HG03060 (cell line): ENCODE measurements at regions not wholly inside any gene's neighbourhood (a gene's known extent, or its start where the extent isn't known, plus 50 kb on each side); places are given as distances from the start of the nearest gene placed in this dataset.
A peak's percentile ranks its signal among the peaks of the same experiment; 100 is the strongest.
"Not testable (repeated sequence)": the region's sequence is repeated elsewhere in the genome, so short reads cannot be mapped to it uniquely, and the experiment has no call there.

Experiments
- ATAC-seq: cut with Tn5 transposase; IDR thresholded peaks from one replicate; pipeline ENCODE4 v1.9.1; 2021; ENCODE audit warnings: low read depth, moderate number of reproducible peaks; ENCODE audit not compliant: unreplicated experiment

DNA sequence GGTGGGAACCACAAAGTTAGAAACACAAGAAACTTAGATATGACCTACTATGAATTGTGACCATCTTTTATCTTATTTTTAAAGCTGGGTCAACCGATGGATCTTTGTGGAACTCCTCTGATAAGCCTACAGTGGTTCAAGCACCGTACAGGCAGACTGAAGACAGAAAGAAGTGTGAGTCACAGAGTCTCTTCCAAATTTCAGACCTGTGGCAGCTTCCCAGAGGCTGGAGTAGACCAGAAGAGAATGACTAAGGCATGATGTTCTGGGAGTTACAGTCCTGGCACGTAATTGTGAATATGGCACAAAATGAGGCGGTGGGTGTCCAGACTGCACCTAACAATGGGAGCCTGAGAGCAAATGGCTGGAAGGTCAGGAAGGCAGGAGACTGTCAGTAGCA lies 70.0 kb downstream of the LMO4 start:
- no peak for ATAC-seq

DNA sequence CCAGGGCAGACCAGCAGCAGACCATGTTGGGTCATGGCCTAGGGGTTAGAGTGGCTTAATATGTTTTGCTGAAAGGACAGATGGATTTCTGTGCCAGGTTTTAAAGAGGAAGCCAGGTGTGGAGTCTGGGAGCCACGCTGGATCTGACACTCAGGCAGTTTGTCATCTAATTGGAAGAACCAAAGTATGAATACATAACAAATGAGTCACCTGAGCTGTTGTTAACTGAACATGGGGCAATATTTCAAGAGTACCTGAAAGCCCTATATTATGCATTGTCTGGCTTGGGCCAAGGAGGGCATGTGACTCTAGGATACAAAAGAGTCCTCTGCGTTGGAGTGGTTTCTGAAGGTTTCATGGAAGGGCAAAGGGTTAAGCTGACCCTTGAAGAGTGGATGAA lies 70.6 kb downstream of the LMO4 start:
- no peak for ATAC-seq

DNA sequence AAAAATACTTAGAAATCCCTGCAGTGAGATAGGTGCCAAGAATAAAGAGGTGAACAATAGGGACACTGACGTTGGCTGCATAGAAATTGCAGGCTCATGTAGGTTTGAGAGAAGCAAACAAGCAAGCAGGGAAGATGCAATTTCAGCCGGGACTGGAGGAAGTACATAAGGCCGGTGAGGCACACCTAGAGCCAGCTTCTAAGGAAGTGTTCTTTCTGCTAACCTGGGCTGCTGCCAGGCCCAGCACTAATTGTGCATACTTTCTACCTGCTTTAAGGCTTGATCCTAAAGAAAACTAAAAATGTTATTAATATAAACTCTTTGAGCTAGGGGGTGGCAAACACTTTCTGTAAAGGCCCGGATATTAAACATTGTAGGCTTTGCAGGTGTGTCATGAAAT lies 71.0 kb downstream of the LMO4 start:
- ATAC-seq, result no peak

DNA sequence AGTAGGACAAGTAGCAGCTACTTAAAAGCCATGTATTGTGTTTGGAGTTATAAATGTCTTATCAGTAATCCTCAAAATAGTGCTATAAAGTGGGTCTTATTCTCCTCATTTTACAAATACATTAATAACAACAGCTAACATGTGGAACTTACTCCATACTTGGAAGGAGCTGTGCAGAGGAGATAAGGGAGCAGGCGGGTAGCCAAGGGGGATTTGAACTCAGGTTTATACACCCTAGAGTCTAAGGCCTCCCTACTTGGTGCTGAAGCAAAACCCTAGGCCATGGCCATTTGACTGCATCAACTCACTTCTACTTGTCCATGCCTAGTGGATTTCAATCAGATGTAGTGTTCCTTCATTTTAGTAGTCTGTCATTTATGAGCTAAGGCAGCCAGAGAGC lies 72.1 kb downstream of the LMO4 start:
- no peak for ATAC-seq

DNA sequence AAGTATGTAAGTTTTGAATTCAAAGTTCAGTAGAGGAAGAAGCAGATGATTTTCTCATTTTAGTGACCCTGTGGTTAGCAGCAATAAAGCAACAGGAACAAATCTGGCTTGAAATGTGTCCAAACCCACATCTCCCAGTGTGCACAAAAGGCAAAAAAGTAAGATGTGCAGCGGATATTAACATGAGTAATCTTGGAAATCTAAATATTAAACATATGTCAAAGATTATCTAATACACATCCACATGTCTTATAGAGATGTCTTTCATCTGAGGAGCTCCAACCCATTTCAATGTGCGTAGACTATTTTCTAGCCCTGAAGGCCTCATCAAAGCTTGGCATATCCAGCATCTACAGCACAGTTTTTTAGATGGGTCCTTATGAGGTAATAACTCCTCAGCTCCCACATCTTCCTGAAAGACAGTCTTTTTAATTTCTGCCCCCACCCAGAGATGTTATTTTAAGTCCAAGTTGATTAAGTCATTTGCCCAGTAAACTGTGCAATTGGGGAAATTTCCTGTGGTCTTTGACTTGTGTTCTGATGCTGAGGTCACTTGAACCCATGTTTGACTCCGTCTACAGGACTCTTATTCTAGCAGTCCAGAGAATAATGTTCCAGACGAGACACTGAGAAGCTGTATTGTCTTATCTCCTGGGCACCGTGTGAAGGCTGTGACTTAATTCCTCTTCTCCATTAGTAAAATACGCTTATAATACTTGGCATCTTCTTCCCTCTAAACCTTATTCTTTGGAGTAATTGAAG lies 73.7 kb downstream of the LMO4 start:
- ATAC-seq, result no peak

DNA sequence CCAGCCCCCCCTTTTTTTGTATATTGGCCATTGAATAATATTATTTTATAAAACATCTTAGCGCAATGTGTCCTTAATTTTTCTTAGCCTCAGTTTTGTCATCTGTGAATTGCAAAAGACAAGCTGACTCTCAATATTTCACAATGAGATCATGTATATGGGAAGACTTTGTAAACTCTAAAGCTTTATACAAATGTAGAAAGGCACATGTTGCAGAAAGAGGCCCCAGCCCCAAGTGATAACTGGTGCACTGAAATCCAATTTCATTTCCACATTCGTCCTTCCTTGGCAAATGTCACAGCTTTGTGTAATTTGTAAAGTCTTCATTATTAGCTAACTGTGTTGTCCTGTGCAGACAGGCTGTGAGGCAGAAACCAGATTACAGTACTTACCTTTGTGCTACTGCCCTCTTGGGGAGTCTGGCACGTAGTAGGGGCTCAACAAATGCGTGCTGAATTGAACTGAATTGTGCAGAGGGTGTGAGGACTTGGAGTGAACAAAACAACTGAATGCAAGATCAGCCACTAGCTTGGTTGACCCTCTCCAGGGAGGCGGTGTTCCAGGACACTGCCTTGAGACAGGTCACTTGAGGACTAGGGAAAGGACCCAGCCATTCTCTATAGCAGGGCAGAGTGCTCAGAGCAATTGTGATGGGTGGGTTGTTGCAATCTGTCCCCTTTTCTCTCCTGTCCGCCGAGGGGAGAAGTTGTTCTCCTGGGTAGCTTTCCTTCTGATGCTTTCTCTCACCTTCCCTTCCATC lies 74.6 kb downstream of the LMO4 start:
- no peak for ATAC-seq

DNA sequence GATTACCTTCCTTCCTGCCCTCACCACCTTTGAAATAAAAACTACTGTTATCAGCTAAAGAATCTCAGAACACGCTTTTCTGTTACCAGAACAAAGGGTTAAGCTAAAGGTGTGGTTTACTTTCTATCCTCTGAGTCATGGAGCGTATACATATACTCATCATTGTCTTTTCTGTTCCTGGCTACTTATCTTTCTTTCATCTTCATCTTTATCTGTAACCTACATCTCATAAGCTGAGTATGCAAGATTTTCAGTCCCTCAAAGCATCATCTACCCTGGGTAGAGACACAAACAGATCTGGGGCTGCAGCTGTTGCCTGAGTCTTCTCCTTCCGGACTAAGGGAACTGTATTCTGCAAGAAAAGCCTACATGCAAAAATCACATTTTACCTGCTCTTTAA lies 75.6 kb downstream of the LMO4 start:
- no peak for ATAC-seq

DNA sequence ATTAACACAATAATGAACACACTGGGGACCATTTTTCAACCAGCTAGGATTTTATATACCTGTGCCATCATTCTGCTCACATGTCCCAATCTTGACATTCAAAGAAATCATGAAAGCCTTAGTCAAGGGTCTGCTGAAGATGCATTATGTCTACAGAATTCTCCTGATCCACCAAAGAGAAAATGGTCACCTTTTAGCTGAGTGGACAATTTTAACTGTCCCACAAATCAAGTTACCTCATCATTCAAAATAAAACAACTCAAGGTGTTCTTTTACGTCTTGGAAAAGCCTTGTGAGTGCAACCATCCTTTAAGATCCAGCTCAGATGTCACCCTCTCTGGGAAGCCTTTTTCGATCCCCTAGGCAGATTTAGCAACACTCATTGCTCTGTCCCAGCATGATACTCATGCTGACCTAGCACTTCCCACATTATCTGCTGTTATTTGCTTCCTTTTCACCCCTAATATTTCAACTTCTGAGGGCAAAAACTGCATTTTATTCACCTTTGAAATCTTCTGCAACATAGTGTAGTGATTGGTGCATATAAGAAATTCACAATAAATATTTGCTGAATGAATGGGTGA lies 80.1 kb downstream of the LMO4 start:
- no peak for ATAC-seq

DNA sequence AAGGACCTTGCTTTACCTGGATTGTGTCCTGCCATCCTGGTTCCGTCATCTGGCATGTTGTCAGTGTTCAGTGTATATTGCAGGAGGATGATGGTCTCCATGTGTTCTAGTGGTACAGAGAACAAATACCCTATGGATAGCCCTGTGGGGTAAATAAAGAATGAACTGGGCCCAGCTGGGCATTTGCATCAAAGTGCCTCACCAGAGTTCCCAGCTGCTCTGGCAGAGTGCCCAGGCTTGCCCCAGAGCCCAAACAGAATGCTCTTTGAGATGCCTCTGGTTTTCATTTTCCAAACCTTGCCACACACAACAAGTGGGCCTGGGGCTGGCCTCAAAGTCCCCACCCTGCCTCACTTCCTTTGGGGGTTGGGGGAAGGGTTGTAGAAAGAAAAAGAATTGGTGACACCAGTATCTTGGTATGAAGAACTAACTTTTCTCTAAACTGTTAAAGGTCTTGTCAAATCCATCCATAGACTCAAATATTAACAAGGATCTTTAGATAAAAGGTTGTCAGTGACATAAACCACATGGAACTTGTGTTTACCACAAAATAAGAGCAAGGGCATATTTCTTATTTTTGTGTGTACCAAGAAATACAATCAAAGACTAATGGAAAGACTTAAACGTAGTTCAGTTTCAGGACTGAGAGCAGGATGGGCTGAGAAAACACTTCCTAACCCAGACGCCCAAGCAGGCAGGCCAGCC lies 82.2 kb downstream of the LMO4 start:
- no peak for ATAC-seq

DNA sequence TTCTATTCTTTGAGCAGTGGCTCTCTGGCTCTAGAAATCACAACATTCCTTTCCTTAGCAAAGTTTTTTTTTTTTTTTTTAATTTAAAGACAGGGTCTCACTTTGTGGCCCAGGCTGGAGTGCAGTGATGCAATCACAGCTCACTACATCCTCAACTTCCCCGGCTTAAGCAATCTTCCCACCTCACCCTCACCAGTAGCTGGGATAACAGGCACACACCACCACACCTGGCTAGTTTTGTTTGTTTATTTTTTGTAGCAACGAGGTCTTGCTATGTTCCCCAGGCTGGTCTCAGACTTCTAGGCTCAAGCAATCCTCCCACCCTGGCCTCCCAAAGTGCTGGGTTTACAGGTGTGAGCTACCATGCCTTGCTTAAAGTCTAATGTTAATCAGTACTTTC lies 85.2 kb downstream of the LMO4 start:
- not testable (repeated sequence) for ATAC-seq

DNA sequence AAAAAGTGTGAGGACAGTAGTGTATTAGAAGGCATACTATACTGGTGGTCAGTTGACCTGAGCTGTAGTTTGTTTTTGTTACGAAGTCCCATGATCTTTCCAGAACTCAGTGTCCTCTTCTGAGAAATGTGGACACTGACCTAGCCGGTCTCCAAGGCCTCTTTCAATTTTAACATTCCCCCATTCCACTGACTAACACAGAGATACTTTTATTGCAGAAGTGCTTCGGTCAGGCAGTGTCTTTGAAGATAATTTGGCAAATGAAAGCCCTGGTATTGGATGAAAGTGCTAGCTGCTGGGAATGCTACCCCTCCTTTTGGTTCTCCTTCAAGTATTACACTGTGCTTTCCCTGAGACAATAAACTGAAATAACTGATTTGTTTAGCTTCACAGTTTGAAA lies 89.4 kb downstream of the LMO4 start:
- ATAC-seq, result no peak

DNA sequence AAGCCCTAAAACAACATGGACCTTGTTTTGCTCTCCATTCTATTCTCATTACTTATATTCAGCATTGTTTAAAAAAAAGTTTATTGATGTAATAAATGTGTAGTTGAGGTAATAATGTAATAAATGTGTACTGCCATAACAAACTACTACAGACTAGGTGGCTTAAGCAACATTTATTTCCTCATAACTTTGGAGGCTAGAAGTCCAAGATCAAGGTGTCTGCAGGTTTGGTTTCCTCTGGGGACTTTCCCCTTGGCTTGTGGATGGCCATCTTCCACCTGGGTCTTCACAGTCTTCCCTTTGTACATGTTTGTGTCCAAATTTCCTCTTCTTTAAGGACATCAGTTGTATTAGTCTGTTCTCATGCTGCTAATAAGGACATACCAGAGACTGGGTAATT lies 93.1 kb downstream of the LMO4 start:
- no peak for ATAC-seq

DNA sequence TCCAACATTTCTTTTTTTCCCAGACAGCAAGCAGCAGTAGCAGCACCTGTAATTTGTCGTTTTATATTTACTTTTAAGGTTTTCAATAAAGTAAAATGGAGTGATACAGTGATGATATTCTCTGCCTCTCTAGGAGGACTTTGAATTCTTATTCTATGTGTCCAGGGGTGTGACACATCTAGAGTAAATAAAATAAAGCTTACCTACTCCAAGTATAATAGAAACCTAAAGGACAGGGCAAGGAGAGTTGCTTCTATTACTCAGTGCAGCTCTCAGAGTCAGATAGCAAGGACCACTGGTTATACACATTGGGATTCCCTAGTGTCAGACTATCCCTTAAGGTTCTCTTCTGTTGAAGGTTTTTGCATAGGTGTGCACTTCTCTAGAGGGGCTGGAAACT lies 95.9 kb downstream of the LMO4 start:
- ATAC-seq, result no peak

DNA sequence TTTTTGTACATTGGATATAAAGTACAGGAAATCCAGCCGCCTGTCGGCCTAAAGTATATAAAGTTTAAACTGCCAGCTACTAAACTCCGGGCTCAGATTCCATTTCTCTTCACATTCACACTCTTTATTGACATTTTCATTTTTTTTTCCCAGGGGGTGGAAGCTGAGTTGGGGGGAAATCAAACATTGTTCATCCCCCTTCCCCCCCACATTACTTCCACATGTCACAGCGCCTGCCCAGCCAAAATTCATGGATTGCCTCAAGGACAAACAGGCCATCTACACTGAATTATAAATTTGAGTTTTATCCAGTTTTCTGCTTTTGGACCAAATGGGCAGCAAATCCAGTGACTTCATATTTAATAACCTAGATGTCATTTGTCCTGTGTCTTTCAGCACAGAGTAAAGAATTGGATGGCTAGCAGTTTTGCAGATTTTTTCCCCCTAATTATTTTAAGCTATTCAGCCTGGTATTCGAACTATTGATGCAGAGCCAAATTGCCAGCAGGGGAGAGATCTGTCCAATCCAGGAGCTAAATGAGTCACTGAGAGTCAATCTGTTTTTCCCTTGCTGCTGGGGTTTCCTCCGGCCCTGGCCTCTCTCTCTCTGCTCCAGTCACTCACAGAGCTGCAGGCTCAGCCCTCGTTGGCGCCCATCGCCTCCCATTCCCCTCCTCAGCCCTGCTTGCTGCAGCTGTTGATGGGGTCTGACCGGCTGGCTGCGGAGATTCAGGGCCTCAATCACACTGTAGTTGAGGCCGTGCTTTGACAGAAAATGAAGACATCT lies 98.0 kb downstream of the LMO4 start:
- ATAC-seq, result no peak

DNA sequence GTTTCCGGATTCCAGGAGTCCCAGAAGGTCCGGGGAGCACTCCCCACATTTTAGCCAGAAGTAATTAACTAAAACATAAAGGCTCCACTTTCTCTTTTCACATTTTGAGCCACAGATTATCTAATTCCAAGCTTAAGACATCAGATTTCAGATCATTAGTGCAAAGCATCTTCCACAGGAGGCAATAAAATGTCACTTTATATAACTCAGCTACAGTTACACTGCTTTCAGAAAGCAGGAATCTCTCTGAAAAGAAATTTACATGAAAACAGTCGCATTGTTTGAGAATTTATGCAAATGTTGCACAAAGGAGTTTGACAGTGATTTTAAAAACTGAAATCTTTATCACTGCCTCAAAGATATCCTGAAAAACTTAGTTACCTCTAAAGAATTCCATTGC lies 99.7 kb downstream of the LMO4 start:
- ATAC-seq, result no peak

DNA sequence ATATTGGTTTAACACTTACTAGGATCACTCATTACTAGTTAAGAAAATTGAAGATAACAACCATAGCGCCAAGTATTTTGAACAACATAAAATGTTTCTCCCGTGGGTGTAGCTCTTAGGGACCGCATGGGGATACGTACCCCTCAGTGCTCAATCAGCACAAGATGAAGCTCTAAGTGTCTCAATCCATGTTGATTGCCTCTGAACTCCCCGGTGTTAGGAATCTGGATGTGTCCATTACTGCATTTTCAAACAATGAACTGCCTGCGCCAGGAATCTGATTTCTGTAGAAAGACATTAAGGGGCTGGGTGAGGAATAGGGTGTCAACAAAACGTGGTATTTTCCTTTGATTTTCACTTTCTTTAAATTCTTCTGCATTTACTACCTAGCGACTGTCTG lies 100.2 kb downstream of the LMO4 start:
- no peak for ATAC-seq

DNA sequence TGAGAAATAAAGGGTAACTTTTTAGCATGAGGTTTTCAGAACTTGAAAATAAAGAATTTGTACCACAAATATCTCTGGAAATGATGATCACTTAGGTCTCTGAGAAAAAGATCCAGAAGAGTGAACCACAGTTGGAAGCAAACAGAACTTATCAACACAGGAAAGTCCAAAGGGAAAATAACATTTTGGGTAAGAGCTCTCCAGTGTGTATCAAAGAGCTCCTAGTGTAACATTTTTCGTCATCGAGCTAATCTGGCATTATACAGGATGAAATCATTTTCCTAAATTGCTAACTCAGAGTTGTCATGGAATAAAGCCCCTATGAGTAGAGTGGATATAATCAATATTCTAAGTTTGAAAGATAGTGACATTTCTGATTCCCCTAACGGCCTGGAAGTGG lies 104.0 kb downstream of the LMO4 start:
- no peak for ATAC-seq

DNA sequence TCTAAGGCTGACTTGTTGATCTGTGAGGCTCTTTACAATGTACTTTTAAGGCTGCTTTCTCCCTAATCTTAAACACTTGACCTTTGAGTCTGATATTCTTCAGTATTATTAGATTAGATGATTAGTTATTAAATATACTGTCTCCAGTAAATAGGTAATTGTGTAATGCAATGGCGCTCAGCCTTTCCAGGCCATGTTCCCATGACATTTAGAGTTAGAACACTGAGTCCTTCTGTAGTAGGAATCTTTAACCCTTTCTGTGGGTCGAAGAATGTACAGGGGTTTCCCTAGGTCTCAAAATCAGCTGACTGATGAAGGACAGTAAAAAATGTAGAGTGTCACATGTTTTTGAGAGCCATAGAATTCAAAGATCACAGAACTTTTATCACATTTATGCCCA lies 104.4 kb downstream of the LMO4 start:
- not testable (repeated sequence) for ATAC-seq

DNA sequence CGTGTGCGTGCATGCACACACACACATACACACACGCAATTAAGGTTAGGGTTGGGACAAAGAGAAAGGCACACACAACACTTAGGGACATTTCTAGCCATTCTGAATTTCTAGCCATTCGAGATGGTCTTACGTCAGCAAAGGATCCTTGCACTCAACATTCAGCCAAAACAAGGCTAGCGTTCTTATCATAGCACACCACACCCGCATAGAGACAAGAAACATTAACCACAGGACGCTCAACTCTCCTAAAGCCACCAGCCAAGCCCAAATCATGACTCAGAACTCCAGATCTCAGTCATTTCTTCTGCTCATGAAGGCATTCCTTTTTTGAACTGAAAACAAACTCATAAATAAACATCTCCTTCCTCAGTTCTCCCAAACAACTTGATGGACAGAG lies 106.8 kb downstream of the LMO4 start:
- peak; percentile 63 for ATAC-seq

DNA sequence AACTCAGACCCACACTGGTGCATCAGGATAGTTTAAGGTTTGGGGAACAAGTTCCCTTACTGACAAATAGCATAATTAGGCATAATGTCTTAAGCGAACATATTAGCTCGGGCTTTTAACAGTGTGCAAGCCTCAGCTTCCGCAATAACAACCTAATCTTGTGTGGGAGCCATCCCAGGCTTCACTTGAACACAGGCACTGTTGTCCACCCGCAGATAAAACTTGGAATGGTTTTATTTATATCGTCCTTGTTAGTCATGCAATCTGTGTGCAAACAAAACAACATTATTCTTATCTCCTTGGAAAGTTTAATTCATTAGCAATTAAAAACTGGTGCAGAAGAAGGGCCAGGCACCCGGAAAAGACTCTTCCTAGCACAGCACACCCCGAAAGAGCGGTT lies 107.4 kb downstream of the LMO4 start:
- not testable (repeated sequence) for ATAC-seq
